ENCODE measurements at regions not wholly inside any gene's neighbourhood (a gene's known extent, or its start where the extent isn't known, plus 50 kb on each side); places are given as distances from the start of the nearest gene placed in this dataset.

GRCh38 chr18:64539847-64540246 is 391.0 kb upstream of the LINC00305 start:
- Histone ChIP-seq H3F3A (ENCODE audit: insufficient read depth, low read length, poor library complexity, severe bottlenecking) (no peaks in the 10 kb centered on the region), H3K9me3 (ENCODE audit: low read length) (no peaks in the 10 kb centered on the region), H4K20me1 (ENCODE audit: insufficient read depth) (no peaks in the 10 kb centered on the region), H3K9ac (ENCODE audit: low read length) (no peak overlapping the region), H3K9me2 (ENCODE audit: insufficient read depth, low read length) (no peaks in the 10 kb centered on the region), H3K4me3 (ENCODE audit: low read length) (no peak overlapping the region), H3K4me2 (ENCODE audit: low read length) (no peak overlapping the region), H3K27me3 (ENCODE audit: insufficient read depth, low read depth, low read length) (no peaks in the 10 kb centered on the region), H3K79me2 (replicated peaks; ENCODE audit: insufficient read depth, low read length) (no peaks in the 10 kb centered on the region), H3K27ac (ENCODE audit: low read length) (no peak overlapping the region), H3K36me3 (ENCODE audit: insufficient read depth, low read length) (no peaks in the 10 kb centered on the region), H2AFZ (ENCODE audit: low read depth, low read length) (no peak overlapping the region)
- TF ChIP-seq SMC3 (conservative IDR thresholded peaks at IDR 0.05; ENCODE audit: poor library complexity) = no peak
- TF ChIP-seq TAF1 (IDR thresholded peaks at IDR 0.05; ENCODE audit: low read depth) = no peak
- no peak for TF ChIP-seq POLR2AphosphoS5 (IDR thresholded peaks at IDR 0.05)
- TF ChIP-seq MXI1 (conservative IDR thresholded peaks at IDR 0.05; ENCODE audit: poor library complexity, severe bottlenecking) = no peak
- TF ChIP-seq, protein P1, sequence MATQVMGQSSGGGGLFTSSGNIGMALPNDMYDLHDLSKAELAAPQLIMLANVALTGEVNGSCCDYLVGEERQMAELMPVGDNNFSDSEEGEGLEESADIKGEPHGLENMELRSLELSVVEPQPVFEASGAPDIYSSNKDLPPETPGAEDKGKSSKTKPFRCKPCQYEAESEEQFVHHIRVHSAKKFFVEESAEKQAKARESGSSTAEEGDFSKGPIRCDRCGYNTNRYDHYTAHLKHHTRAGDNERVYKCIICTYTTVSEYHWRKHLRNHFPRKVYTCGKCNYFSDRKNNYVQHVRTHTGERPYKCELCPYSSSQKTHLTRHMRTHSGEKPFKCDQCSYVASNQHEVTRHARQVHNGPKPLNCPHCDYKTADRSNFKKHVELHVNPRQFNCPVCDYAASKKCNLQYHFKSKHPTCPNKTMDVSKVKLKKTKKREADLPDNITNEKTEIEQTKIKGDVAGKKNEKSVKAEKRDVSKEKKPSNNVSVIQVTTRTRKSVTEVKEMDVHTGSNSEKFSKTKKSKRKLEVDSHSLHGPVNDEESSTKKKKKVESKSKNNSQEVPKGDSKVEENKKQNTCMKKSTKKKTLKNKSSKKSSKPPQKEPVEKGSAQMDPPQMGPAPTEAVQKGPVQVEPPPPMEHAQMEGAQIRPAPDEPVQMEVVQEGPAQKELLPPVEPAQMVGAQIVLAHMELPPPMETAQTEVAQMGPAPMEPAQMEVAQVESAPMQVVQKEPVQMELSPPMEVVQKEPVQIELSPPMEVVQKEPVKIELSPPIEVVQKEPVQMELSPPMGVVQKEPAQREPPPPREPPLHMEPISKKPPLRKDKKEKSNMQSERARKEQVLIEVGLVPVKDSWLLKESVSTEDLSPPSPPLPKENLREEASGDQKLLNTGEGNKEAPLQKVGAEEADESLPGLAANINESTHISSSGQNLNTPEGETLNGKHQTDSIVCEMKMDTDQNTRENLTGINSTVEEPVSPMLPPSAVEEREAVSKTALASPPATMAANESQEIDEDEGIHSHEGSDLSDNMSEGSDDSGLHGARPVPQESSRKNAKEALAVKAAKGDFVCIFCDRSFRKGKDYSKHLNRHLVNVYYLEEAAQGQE (IDR thresholded peaks at IDR 0.05; ENCODE audit: borderline replicate concordance) = no peak
- TF ChIP-seq CTCF (IDR thresholded peaks at IDR 0.05; ENCODE audit: poor library complexity, severe bottlenecking) = no peak
- TF ChIP-seq EZH2 (IDR thresholded peaks at IDR 0.05; ENCODE audit: borderline replicate concordance, insufficient read depth, low read length, poor library complexity, severe bottlenecking) = no peak
- no peak for TF ChIP-seq EP300 (conservative IDR thresholded peaks at IDR 0.05; ENCODE audit: poor library complexity, severe bottlenecking)
- TF ChIP-seq RAD21 (conservative IDR thresholded peaks at IDR 0.05) = no peak

DNA sequence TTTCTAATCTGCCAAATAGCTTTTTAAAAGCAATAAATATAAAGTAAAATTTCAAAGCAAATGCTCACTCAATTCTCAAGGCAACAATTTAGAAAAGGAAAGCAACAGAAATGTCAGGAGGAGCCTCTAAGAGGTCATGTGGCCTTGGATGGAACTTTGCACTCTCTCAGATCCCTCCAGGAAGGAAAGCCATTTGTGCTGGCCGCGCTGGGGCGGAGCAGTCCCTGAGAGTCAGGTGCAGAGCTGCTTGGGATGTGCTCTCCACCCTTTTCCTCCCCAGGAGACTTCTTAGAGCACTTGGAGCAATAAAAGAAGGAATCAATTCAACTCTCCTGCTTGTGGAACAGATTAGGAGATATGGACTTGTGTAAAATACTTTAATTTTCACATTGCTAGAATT is 379.8 kb upstream of the LINC00305 start:
- Histone ChIP-seq H3F3A (ENCODE audit: insufficient read depth, low read length, poor library complexity, severe bottlenecking) (no peaks in the 10 kb centered on the region), H3K9me3 (ENCODE audit: low read length) (peaks cover 2% of the 10 kb centered on the region), H3K27ac (ENCODE audit: low read length) (no peak overlapping the region), H3K4me2 (ENCODE audit: low read length) (no peak overlapping the region), H2AFZ (ENCODE audit: low read depth, low read length) (no peak overlapping the region), H3K9me2 (ENCODE audit: insufficient read depth, low read length) (no peaks in the 10 kb centered on the region), H3K27me3 (ENCODE audit: insufficient read depth, low read depth, low read length) (no peaks in the 10 kb centered on the region), H3K4me3 (ENCODE audit: low read length) (no peak overlapping the region), H4K20me1 (ENCODE audit: insufficient read depth) (no peaks in the 10 kb centered on the region), H3K79me2 (replicated peaks; ENCODE audit: insufficient read depth, low read length) (no peaks in the 10 kb centered on the region), H3K9ac (ENCODE audit: low read length) (no peak overlapping the region), H3K36me3 (ENCODE audit: insufficient read depth, low read length) (no peaks in the 10 kb centered on the region)
- TF ChIP-seq RAD21 (conservative IDR thresholded peaks at IDR 0.05) (no peak), EP300 (conservative IDR thresholded peaks at IDR 0.05; ENCODE audit: poor library complexity, severe bottlenecking) (no peak), MXI1 (conservative IDR thresholded peaks at IDR 0.05; ENCODE audit: poor library complexity, severe bottlenecking) (no peak), EZH2 (IDR thresholded peaks at IDR 0.05; ENCODE audit: borderline replicate concordance, insufficient read depth, low read length, poor library complexity, severe bottlenecking) (no peak), CTCF (IDR thresholded peaks at IDR 0.05; ENCODE audit: poor library complexity, severe bottlenecking) (no peak), SMC3 (conservative IDR thresholded peaks at IDR 0.05; ENCODE audit: poor library complexity) (no peak), POLR2AphosphoS5 (IDR thresholded peaks at IDR 0.05) (no peak), TAF1 (IDR thresholded peaks at IDR 0.05; ENCODE audit: low read depth) (no peak)
- TF ChIP-seq, protein P1 (IDR thresholded peaks at IDR 0.05; ENCODE audit: borderline replicate concordance) = no peak

All from neural cell (in vitro differentiated cells).